GM18873 (cell line): ENCODE measurements at regions not wholly inside any gene's neighbourhood (a gene's known extent, or its start where the extent isn't known, plus 50 kb on each side); places are given as distances from the start of the nearest gene placed in this dataset.

Source experiments
- ATAC-seq: cut with Tn5 transposase; IDR thresholded peaks from one replicate; pipeline ENCODE4 v1.9.1; 2021; ENCODE audit warnings: mild to moderate bottlenecking, moderate library complexity, moderate number of reproducible peaks; ENCODE audit not compliant: unreplicated experiment, low FRiP score

GRCh38 chr9:109910671-109911518 lies 130.9 kb downstream of the PALM2AKAP2 start:
- no peak for ATAC-seq

- ATAC-seq, result no peak
Observed at GRCh38 chr9:109912082-109912582, 132.1 kb downstream of the PALM2AKAP2 start.

- ATAC-seq, result peak; percentile 37
Observed at GRCh38 chr9:109912726-109913460, 132.9 kb downstream of the PALM2AKAP2 start.

- ATAC-seq, result no peak
Observed at GRCh38 chr9:109913461-109913810, 133.4 kb downstream of the PALM2AKAP2 start.

GRCh38 chr9:109914280-109915027 lies 134.5 kb downstream of the PALM2AKAP2 start:
- no peak for ATAC-seq

GRCh38 chr9:109916316-109916715 lies 136.3 kb downstream of the PALM2AKAP2 start:
- no peak for ATAC-seq

GRCh38 chr9:109918339-109919163 lies 138.6 kb downstream of the PALM2AKAP2 start:
- peak; percentile 77 for ATAC-seq

- no peak for ATAC-seq
Observed at GRCh38 chr9:109919736-109920408, 139.9 kb downstream of the PALM2AKAP2 start.

- ATAC-seq, result no peak
Observed at GRCh38 chr9:109922617-109923470, 142.8 kb downstream of the PALM2AKAP2 start.

GRCh38 chr9:109923471-109923760 lies 143.4 kb downstream of the PALM2AKAP2 start:
- no peak for ATAC-seq

- ATAC-seq, result no peak
Observed at GRCh38 chr9:109923806-109924205, 143.8 kb downstream of the PALM2AKAP2 start.

- ATAC-seq, result no peak
Observed at GRCh38 chr9:109925799-109926198, 145.8 kb downstream of the PALM2AKAP2 start.

- ATAC-seq, result no peak
Observed at GRCh38 chr9:109926421-109926869, 146.4 kb downstream of the PALM2AKAP2 start.

GRCh38 chr9:109931623-109932022 lies 151.6 kb downstream of the PALM2AKAP2 start:
- ATAC-seq, result no peak

- peak; percentile 51 for ATAC-seq
Observed at GRCh38 chr9:109934136-109934856, 154.3 kb downstream of the PALM2AKAP2 start.

GRCh38 chr9:109934857-109935215 lies 154.8 kb downstream of the PALM2AKAP2 start:
- peak; percentile 10 for ATAC-seq

- no peak for ATAC-seq
Observed at GRCh38 chr9:109935406-109936087, 155.5 kb downstream of the PALM2AKAP2 start.
